Activated naive CD8-positive, alpha-beta T cell treated with anti-CD3 and anti-CD28 coated beads for 36 hours (primary cell): ENCODE measurements at regions not wholly inside any gene's neighbourhood (a gene's known extent, or its start where the extent isn't known, plus 50 kb on each side); places are given as distances from the start of the nearest gene placed in this dataset.
"Not testable (repeated sequence)": the region's sequence is repeated elsewhere in the genome, so short reads cannot be mapped to it uniquely, and the experiment has no call there.

Source experiments
- DNase-seq: peaks from one replicate; pipeline ENCODE4 v3.0.0; 2021
- H3K27ac Mint-ChIP-seq: one replicate; pipeline ENCODE4 v1.8.0; 2022; ENCODE audit warnings: mild to moderate bottlenecking, moderate library complexity, mixed read lengths
- H3K27me3 Mint-ChIP-seq: one replicate; pipeline ENCODE4 v1.8.0; 2022; ENCODE audit warnings: mild to moderate bottlenecking, mixed read lengths
- H3K36me3 Mint-ChIP-seq: one replicate; pipeline ENCODE4 v1.8.0; 2021; ENCODE audit warnings: mild to moderate bottlenecking, mixed read lengths
- H3K4me1 Mint-ChIP-seq: one replicate; pipeline ENCODE4 v1.8.0; 2021; ENCODE audit warnings: mixed read lengths
- H3K4me3 Mint-ChIP-seq: one replicate; pipeline ENCODE4 v1.8.0; 2022; ENCODE audit warnings: mild to moderate bottlenecking, moderate library complexity, mixed read lengths
- H3K9me3 Mint-ChIP-seq: one replicate; pipeline ENCODE4 v1.8.0; 2022; ENCODE audit warnings: mixed read lengths

- Mint-ChIP-seq H3K27ac (no peak overlapping the region), H3K4me1 (no peaks in the 10 kb centered on the region), H3K27me3 (no peaks in the 10 kb centered on the region), H3K4me3 (no peak overlapping the region), H3K9me3 (peaks cover 76% of the 10 kb centered on the region), H3K36me3 (peaks cover 46% of the 10 kb centered on the region)
- DNase-seq = no peak
Observed at GRCh38 chr22:10727393-10727792, 4800.6 kb upstream of the OR11H1 start.

GRCh38 chr22:10729979-10730378 is 4798.0 kb upstream of the OR11H1 start:
- H3K4me1 Mint-ChIP-seq, H3K27ac Mint-ChIP-seq, H3K4me3 Mint-ChIP-seq, DNase-seq, H3K27me3 Mint-ChIP-seq: not testable (repeated sequence)
- Mint-ChIP-seq H3K36me3 (peaks cover 33% of the 10 kb centered on the region), H3K9me3 (peaks cover 60% of the 10 kb centered on the region)

- Mint-ChIP-seq H3K9me3 (peaks cover 57% of the 10 kb centered on the region), H3K36me3 (peaks cover 32% of the 10 kb centered on the region)
- DNase-seq, H3K4me1 Mint-ChIP-seq, H3K4me3 Mint-ChIP-seq, H3K27me3 Mint-ChIP-seq, H3K27ac Mint-ChIP-seq: not testable (repeated sequence)
Observed at GRCh38 chr22:10730706-10731105, 4797.3 kb upstream of the OR11H1 start.

- Mint-ChIP-seq H3K36me3 (peaks cover 30% of the 10 kb centered on the region), H3K9me3 (peaks cover 51% of the 10 kb centered on the region)
- H3K4me1 Mint-ChIP-seq, H3K27me3 Mint-ChIP-seq, H3K27ac Mint-ChIP-seq, H3K4me3 Mint-ChIP-seq, DNase-seq: not testable (repeated sequence)
Observed at GRCh38 chr22:10731246-10731974, 4796.6 kb upstream of the OR11H1 start.

GRCh38 chr22:10735075-10735474 is 4792.9 kb upstream of the OR11H1 start:
- H3K9me3 Mint-ChIP-seq = peaks cover 39% of the 10 kb centered on the region
- H3K36me3 Mint-ChIP-seq, H3K27me3 Mint-ChIP-seq, H3K4me1 Mint-ChIP-seq, DNase-seq, H3K27ac Mint-ChIP-seq, H3K4me3 Mint-ChIP-seq: not testable (repeated sequence)

GRCh38 chr22:10736879-10737278 is 4791.1 kb upstream of the OR11H1 start:
- H3K27me3 Mint-ChIP-seq, H3K4me3 Mint-ChIP-seq, H3K27ac Mint-ChIP-seq, DNase-seq, H3K36me3 Mint-ChIP-seq, H3K4me1 Mint-ChIP-seq: not testable (repeated sequence)
- H3K9me3 Mint-ChIP-seq = peaks cover 42% of the 10 kb centered on the region

GRCh38 chr22:10737931-10738330 is 4790.1 kb upstream of the OR11H1 start:
- DNase-seq, H3K36me3 Mint-ChIP-seq, H3K27me3 Mint-ChIP-seq, H3K4me3 Mint-ChIP-seq, H3K4me1 Mint-ChIP-seq, H3K27ac Mint-ChIP-seq: not testable (repeated sequence)
- H3K9me3 Mint-ChIP-seq = peaks cover 44% of the 10 kb centered on the region

GRCh38 chr22:10741210-10741609 is 4786.8 kb upstream of the OR11H1 start:
- H3K36me3 Mint-ChIP-seq = no peaks in the 10 kb centered on the region
- no peak for DNase-seq

GRCh38 chr22:10741776-10742630 is 4786.0 kb upstream of the OR11H1 start:
- DNase-seq, H3K27me3 Mint-ChIP-seq, H3K36me3 Mint-ChIP-seq, H3K27ac Mint-ChIP-seq, H3K4me1 Mint-ChIP-seq, H3K4me3 Mint-ChIP-seq: not testable (repeated sequence)
- H3K9me3 Mint-ChIP-seq = peaks cover 51% of the 10 kb centered on the region

More at GRCh38 chr22:10741210-10741609, 4786.8 kb upstream of the OR11H1 start:
- Mint-ChIP-seq H3K4me3 (no peak overlapping the region), H3K27me3 (no peaks in the 10 kb centered on the region), H3K9me3 (peaks cover 51% of the 10 kb centered on the region), H3K27ac (no peak overlapping the region), H3K4me1 (no peaks in the 10 kb centered on the region)

GRCh38 chr22:10746382-10746781 is 4781.6 kb upstream of the OR11H1 start:
- H3K27me3 Mint-ChIP-seq, H3K36me3 Mint-ChIP-seq, H3K4me3 Mint-ChIP-seq, H3K4me1 Mint-ChIP-seq, H3K27ac Mint-ChIP-seq, DNase-seq: not testable (repeated sequence)
- H3K9me3 Mint-ChIP-seq = peaks cover 36% of the 10 kb centered on the region

- H3K27me3 Mint-ChIP-seq, H3K4me3 Mint-ChIP-seq, DNase-seq, H3K36me3 Mint-ChIP-seq, H3K4me1 Mint-ChIP-seq, H3K27ac Mint-ChIP-seq: not testable (repeated sequence)
- H3K9me3 Mint-ChIP-seq = peaks cover 36% of the 10 kb centered on the region
Observed at GRCh38 chr22:10747227-10747626, 4780.8 kb upstream of the OR11H1 start.

GRCh38 chr22:10748751-10749150 is 4779.2 kb upstream of the OR11H1 start:
- H3K9me3 Mint-ChIP-seq = peaks cover 31% of the 10 kb centered on the region
- not testable (repeated sequence) for DNase-seq, H3K27me3 Mint-ChIP-seq, H3K27ac Mint-ChIP-seq, H3K36me3 Mint-ChIP-seq, H3K4me3 Mint-ChIP-seq, H3K4me1 Mint-ChIP-seq

GRCh38 chr22:10749423-10749822 is 4778.6 kb upstream of the OR11H1 start:
- not testable (repeated sequence) for DNase-seq, H3K27ac Mint-ChIP-seq, H3K27me3 Mint-ChIP-seq, H3K4me3 Mint-ChIP-seq, H3K36me3 Mint-ChIP-seq, H3K4me1 Mint-ChIP-seq
- peaks cover 31% of the 10 kb centered on the region for H3K9me3 Mint-ChIP-seq

- not testable (repeated sequence) for DNase-seq, H3K36me3 Mint-ChIP-seq, H3K4me3 Mint-ChIP-seq, H3K27me3 Mint-ChIP-seq, H3K27ac Mint-ChIP-seq, H3K4me1 Mint-ChIP-seq
- H3K9me3 Mint-ChIP-seq = peaks cover 39% of the 10 kb centered on the region
Observed at GRCh38 chr22:10753566-10753965, 4774.4 kb upstream of the OR11H1 start.

GRCh38 chr22:10755350-10755749 is 4772.6 kb upstream of the OR11H1 start:
- not testable (repeated sequence) for H3K36me3 Mint-ChIP-seq, H3K27ac Mint-ChIP-seq, H3K4me1 Mint-ChIP-seq, DNase-seq, H3K4me3 Mint-ChIP-seq, H3K27me3 Mint-ChIP-seq
- H3K9me3 Mint-ChIP-seq = peaks cover 35% of the 10 kb centered on the region

- DNase-seq, H3K27me3 Mint-ChIP-seq, H3K36me3 Mint-ChIP-seq, H3K27ac Mint-ChIP-seq, H3K4me1 Mint-ChIP-seq, H3K4me3 Mint-ChIP-seq: not testable (repeated sequence)
- peaks cover 27% of the 10 kb centered on the region for H3K9me3 Mint-ChIP-seq
Observed at GRCh38 chr22:10760418-10760817, 4767.6 kb upstream of the OR11H1 start.
